Glomerular visceral epithelial cell (primary cell): ENCODE measurements at regions not wholly inside any gene's neighbourhood (a gene's known extent, or its start where the extent isn't known, plus 50 kb on each side); places are given as distances from the start of the nearest gene placed in this dataset.
"Not testable (repeated sequence)": the region's sequence is repeated elsewhere in the genome, so short reads cannot be mapped to it uniquely, and the experiment has no call there.

Source experiments
- DNase-seq: peaks from one replicate; pipeline ENCODE4 v3.0.0-alpha.2; 2016; ENCODE audit errors: extremely low spot score

- DNase-seq: peak; percentile 36
Observed at GRCh38 chr9:79382458-79382857, 189.3 kb upstream of the TLE4 start.

GRCh38 chr9:79383096-79383495, 188.7 kb upstream of the TLE4 start:
- no peak for DNase-seq

GRCh38 chr9:79384091-79384490, 187.7 kb upstream of the TLE4 start:
- DNase-seq: no peak

DNA sequence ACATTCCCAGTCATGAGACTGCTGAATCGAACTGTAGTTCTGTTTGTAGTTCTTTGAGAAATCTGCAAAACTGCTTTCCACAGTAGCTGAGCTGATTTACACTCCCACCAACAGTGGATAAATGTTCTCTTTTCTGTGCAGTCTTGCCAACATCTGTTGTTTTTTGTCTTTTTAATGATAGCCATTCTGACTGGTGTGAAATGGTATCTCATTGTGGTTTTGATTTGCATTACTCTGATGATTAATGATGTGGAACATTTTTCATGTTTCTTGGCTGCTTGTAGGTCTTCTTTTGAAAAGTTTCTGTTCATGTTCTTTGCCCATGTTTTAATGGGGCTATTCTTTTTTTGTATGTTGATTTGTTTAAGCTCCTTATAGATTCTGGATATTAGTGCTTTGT, 187.3 kb upstream of the TLE4 start:
- DNase-seq: peak; percentile 26

GRCh38 chr9:79387101-79387835, 184.5 kb upstream of the TLE4 start:
- DNase-seq: peak; percentile 46

DNA sequence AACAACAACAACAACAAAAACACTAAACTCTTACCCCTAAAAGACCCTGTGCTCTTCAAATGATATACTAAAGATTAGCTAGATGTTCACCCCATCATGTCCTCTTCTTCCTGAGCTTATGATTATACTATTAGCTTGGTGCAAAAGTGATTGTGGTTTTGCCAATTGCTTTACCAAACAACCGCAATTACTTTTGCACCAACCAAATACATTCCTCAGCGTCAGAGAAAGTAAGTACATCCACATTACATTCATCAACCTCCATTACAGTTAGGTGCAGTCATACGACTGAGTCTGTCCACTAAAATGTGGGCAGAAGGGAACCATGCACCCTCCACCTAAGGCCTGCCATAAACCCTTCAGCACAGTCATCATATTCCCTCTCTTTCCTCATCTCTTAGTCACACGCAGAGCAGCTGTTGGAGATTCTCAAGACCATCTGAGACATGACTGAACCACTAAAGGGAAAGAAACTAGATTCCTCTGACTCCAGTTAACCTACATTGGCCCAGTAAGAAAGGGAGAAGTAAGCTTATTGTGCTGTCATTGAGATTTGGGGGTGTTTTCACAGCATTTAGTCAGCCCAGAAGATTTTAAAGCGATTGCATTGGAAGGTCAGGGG, 181.6 kb upstream of the TLE4 start:
- no peak for DNase-seq

GRCh38 chr9:79390781-79391770, 180.7 kb upstream of the TLE4 start:
- DNase-seq: no peak

GRCh38 chr9:79395228-79395627, 176.5 kb upstream of the TLE4 start:
- DNase-seq: no peak

DNA sequence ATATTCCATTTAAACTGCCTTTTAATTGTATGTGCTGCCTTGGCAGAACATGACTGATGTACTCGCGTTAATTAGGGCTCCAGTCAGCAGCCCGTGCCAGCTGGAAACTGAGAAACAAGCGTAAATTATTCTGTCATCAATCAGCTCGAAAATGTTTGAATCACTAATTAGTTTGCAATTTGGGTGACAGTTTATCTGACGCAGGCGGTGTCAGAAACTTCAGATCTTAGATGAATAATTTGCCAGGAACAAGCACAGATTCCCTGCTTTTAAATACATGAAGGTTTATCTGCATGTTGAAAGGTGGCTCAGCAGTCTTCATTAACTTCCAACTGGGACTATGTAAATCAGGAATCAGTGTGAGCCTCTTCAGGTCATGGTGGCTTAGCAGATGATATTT, 176.0 kb upstream of the TLE4 start:
- DNase-seq: no peak

- DNase-seq: no peak
Observed at GRCh38 chr9:79396168-79396567, 175.6 kb upstream of the TLE4 start.

GRCh38 chr9:79403495-79403894, 168.3 kb upstream of the TLE4 start:
- DNase-seq: no peak

- no peak for DNase-seq
Observed at GRCh38 chr9:79408200-79408599, 163.6 kb upstream of the TLE4 start.

GRCh38 chr9:79408617-79409016, 163.1 kb upstream of the TLE4 start:
- DNase-seq: peak; percentile 82

DNA sequence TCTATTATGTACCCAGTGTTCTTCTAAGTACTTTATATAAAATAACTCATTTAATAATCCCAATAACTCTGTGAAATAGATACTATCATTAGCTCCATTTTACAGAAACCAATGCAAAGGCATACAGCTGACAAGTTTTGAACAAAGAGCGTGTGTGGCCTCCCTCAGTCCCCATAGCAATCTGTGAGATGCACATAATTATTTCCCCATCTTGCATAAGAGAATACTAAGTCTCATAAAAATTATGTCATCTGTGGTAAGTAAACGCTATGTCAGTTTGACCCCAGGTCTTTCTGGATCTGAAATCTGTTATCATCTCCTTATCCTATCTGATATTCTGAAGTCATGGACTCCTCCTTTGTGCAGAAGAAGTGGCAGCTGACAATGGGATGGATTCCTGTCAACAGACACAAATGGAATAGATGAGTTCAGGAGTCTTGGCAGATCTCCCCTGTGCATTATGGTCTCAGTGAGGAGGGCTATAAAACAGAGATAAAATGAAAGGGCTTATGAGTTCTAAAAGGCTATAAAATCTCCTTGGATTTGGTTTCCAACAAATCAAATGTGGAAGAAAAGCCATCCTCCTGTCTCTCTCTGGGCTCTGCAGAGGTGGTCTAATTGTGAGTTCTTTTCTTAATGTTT, 162.5 kb upstream of the TLE4 start:
- DNase-seq: no peak

DNA sequence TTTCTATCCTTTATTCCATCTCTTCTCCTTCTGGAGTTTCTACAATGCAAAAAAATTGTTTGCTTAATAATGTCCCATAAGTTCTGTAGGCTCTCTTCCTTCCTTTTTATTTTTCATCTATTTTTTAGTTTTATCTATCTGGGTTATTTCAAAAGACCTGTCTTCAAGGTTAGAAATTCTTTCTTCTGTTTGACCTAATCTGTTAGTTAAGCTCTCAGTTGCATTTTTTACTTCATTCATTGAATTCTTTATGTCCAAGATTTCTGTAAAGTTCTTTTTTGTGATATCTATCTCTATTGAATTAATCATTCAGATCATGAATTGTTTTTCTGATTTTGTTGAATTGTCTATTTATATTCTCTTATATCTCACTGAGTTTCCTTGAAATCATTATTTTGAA, 145.9 kb upstream of the TLE4 start:
- DNase-seq: no peak

GRCh38 chr9:79428422-79428821, 143.3 kb upstream of the TLE4 start:
- DNase-seq: no peak

DNA sequence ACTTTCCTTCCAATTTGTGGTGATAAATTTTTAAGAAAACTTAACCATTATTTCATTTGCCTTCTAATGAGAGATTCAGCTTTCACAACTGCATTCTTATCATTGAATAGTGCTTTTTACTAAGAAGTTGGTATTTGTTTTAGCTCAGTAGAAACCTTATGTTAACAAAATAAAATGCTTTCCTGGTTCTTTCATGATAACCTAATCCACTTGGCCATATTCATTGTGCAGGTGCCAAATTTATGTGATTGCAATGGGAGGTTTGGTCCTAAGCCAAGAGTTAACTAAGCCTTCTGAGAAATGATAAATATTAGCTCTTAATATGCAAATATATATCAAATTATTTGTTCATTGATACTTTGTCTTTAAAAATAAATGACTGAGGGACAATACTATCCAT, 141.1 kb upstream of the TLE4 start:
- no peak for DNase-seq

GRCh38 chr9:79431019-79431679, 140.6 kb upstream of the TLE4 start:
- DNase-seq: no peak

- DNase-seq: no peak
Observed at GRCh38 chr9:79432485-79432884, 139.3 kb upstream of the TLE4 start.

GRCh38 chr9:79433703-79434102, 138.1 kb upstream of the TLE4 start:
- no peak for DNase-seq

- DNase-seq: not testable (repeated sequence)
Observed at GRCh38 chr9:79439221-79439620, 132.5 kb upstream of the TLE4 start.
